Adrenal gland (tissue), 9 donors: ENCODE measurements at regions not wholly inside any gene's neighbourhood (a gene's known extent, or its start where the extent isn't known, plus 50 kb on each side); places are given as distances from the start of the nearest gene placed in this dataset.

ENCODE experiments used
- DNase-seq, 7 donors: peaks; one replicate each; pipeline ENCODE4 v3.0.0-alpha.2; 2019 to 2020
- H3K27ac ChIP-seq, 5 donors: fragments of 200-600 bp; sonication (generic) in 4 of 5; 1 replicate in 3 of 5; 2 replicates in 2 of 5; pipeline versions ENCODE4 v1.5.1 to v1.8.0; 2016 to 2020; ENCODE audit warnings: mild to moderate bottlenecking in 1 of 5
- H3K27me3 ChIP-seq: fragments of 200-600 bp; 2 replicates; pipeline ENCODE4 v1.8.0; 2021
- H3K36me3 ChIP-seq, 2 donors: fragments of 200-600 bp; replicated peaks in 1 of 2; 1 replicate in 1 of 2; 2 replicates in 1 of 2; pipeline versions ENCODE4 v1.5.1 to v1.8.0; 2018 to 2022
- H3K4me1 ChIP-seq, 2 donors: fragments of 200-600 bp; replicated peaks in 1 of 2; 1 replicate in 1 of 2; 2 replicates in 1 of 2; pipeline versions ENCODE4 v1.5.1 to v1.8.0; 2018 to 2021
- H3K4me3 ChIP-seq, 4 donors: fragments of 200-600 bp; sonication (generic) in 3 of 4; one replicate each; pipeline ENCODE4 v1.5.1; 2016 to 2018
- H3K9me3 ChIP-seq, 3 donors: fragments of 200-600 bp; sonication (generic) in 1 of 3; replicated peaks in 1 of 3; 1 replicate in 2 of 3; 2 replicates in 1 of 3; pipeline versions ENCODE4 v1.5.1 to v1.8.0; 2016 to 2021
- POLR2A ChIP-seq, 2 donors: fragments of 450-650 bp; IDR thresholded peaks; one replicate each; pipeline ENCODE4 v1.6.1; 2017; ENCODE audit warnings: antibody characterized with exemption in 2 of 2, mild to moderate bottlenecking in 2 of 2, moderate library complexity in 1 of 2
- WGBS, 4 donors: extraction: QIAGEN DNeasy Blood & Tissue Kit in 2 of 4; methylation state at CpG; one replicate each; pipeline versions ENCODE4 v1.1.5 to v1.1.7; 2013 to 2017; 5-methylcytosine and 5-hydroxymethylcytosine counted together
- intact Hi-C, 2 donors: fragments of 100-400 bp; cut with DNase I; formaldehyde crosslinking; loops; one replicate each; pipeline versions ENCODE4 v1.14.1 to v1.15.0; 2022 to 2023
- TF ChIP-seq, protein P1 (sequence below), 6 experiments: fragments of 450-650 bp in 4 of 6; fragments of 200-600 bp in 2 of 6; sonication (generic) in 1 of 6; IDR thresholded peaks; 1 replicate in 5 of 6; 2 replicates in 1 of 6; pipeline versions ENCODE4 v1.5.1 to v1.8.0; 2016 to 2021; ENCODE audit warnings: antibody characterized with exemption in 6 of 6, mild to moderate bottlenecking in 2 of 6, moderate library complexity in 1 of 6
- donor health status: healthy with polysubstance abuse.
- donor health status: Bipolar disorder and iron deficiency.
- donor health status: DM: yes; HTN: yes; CAD: no.
- donor health status: DM: no; HTN: no; CAD: no.
- donor health status: DM: no; HTN: no; CAD: no.

DNA sequence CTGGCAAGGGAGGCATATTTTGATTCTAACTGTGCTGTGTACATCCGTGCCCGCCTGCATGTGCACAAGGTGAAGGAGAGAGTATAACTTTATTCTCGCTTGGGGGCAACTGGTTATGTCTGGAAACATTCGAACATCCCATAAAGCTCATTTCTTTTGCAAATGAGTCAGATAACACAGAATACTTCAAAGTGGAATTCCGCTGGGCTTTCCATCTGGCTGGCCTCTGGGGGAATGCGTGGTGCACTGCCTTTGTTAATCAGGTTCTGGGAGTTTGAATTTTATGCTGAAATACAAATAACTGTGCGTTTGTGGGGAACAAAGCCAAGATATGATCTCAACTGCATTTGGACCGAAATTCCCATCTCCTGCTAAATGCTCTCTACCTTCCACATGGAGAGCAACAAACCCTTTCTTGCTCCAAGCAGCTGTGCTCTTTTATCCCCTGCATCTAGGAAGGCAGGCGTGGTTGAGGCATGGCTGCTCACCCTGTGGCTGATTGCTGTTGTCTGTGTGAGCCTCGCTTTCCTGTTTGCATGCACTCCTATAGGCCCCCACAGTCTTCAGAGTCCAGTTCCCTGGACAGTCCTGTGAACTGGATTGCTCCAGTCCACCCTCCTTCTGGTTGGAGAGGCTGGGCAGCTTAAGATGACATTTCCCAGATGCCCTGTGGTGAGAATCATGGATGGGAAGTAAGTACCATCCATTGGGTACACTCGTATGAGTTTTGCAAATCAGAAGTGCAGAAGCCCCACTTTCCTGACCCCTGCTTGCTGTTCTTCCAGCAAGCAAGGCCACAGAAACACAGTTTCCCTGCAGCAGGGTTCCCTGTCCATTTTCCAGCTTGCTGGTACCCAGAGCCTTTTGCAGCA is 82.9 kb upstream of the ALDH1B1 start:
- H3K4me1 ChIP-seq = no peaks in the 10 kb centered on the region
- TF ChIP-seq POLR2A (IDR thresholded peaks at IDR 0.05) = no peak
- TF ChIP-seq, protein P1, sequence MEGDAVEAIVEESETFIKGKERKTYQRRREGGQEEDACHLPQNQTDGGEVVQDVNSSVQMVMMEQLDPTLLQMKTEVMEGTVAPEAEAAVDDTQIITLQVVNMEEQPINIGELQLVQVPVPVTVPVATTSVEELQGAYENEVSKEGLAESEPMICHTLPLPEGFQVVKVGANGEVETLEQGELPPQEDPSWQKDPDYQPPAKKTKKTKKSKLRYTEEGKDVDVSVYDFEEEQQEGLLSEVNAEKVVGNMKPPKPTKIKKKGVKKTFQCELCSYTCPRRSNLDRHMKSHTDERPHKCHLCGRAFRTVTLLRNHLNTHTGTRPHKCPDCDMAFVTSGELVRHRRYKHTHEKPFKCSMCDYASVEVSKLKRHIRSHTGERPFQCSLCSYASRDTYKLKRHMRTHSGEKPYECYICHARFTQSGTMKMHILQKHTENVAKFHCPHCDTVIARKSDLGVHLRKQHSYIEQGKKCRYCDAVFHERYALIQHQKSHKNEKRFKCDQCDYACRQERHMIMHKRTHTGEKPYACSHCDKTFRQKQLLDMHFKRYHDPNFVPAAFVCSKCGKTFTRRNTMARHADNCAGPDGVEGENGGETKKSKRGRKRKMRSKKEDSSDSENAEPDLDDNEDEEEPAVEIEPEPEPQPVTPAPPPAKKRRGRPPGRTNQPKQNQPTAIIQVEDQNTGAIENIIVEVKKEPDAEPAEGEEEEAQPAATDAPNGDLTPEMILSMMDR (IDR thresholded peaks at IDR 0.05) = no peak
- H3K36me3 ChIP-seq = no peaks in the 10 kb centered on the region
- DNase-seq = no peak
- H3K27ac ChIP-seq = no peak overlapping the region
- H3K4me3 ChIP-seq = no peak overlapping the region
- H3K27me3 ChIP-seq = peaks cover 6% of the 10 kb centered on the region
- H3K9me3 ChIP-seq = no peaks in the 10 kb centered on the region
- 58 to 67% (median 62%) methylated on average over 10 to 11 of the region's 11 CpGs for WGBS, 4 donors
- intact Hi-C loops = no loop called here

DNA sequence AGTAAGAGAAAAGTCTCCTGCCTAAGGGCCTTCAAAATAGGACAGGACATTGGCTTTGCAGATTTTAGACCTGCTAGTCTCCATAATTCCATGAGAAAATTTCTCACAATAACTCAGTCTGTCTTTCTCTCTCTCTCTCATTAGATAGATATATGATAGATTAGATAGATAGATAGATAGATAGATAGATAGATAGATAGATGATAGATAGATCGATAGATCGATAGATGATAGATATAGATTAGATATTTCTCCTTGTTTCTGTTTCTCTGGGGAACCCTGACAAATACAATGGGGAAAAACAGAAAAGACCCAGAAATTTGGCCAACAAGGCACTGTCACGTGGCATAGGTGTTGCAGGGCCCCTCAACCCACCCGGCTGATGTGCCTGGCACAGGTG is 84.4 kb upstream of the ALDH1B1 start:
- H3K4me1 ChIP-seq = no peaks in the 10 kb centered on the region
- H3K27ac ChIP-seq = no peak overlapping the region
- H3K27me3 ChIP-seq = peaks cover 6% of the 10 kb centered on the region
- no peak overlapping the region for H3K4me3 ChIP-seq
- no peak for DNase-seq
- no peaks in the 10 kb centered on the region for H3K9me3 ChIP-seq
- 90 to 97% (median 94%) methylated on average over 4 of the region's 4 CpGs for WGBS, 4 donors
- H3K36me3 ChIP-seq = no peaks in the 10 kb centered on the region
- intact Hi-C loops = no loop called here
- TF ChIP-seq, protein P1 (IDR thresholded peaks at IDR 0.05) = no peak
- TF ChIP-seq POLR2A (IDR thresholded peaks at IDR 0.05) = no peak

DNA sequence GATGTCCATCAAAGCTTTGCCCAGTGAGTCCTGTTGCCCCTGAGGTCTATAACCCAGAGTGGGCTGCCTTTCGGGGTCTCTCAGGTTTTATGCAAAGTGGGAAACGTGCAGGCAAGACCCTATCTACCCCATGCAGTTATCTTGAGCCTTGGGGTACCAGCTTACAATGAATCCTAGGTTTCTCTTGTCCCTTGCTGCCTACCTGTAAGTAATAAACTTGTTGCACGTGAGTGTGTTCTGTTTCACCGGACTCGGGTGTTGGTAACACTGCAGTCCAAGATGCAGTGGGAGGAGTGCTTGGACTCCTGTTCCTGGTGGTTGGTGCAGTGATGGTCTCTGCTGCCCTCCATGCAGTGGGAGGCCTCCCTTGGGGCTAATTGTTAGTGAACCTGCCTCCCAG is 85.6 kb upstream of the ALDH1B1 start:
- H3K4me1 ChIP-seq = no peaks in the 10 kb centered on the region
- no peaks in the 10 kb centered on the region for H3K36me3 ChIP-seq
- no peak overlapping the region for H3K27ac ChIP-seq
- H3K9me3 ChIP-seq = no peaks in the 10 kb centered on the region
- no peak overlapping the region for H3K4me3 ChIP-seq
- intact Hi-C loops = no loop called here
- 87 to 100% (median 92%) methylated on average over 4 to 5 of the region's 5 CpGs for WGBS, 4 donors
- peaks cover 6% of the 10 kb centered on the region for H3K27me3 ChIP-seq
- TF ChIP-seq POLR2A (IDR thresholded peaks at IDR 0.05) = no peak
- TF ChIP-seq, protein P1 (IDR thresholded peaks at IDR 0.05) = no peak
- no peak for DNase-seq

DNA sequence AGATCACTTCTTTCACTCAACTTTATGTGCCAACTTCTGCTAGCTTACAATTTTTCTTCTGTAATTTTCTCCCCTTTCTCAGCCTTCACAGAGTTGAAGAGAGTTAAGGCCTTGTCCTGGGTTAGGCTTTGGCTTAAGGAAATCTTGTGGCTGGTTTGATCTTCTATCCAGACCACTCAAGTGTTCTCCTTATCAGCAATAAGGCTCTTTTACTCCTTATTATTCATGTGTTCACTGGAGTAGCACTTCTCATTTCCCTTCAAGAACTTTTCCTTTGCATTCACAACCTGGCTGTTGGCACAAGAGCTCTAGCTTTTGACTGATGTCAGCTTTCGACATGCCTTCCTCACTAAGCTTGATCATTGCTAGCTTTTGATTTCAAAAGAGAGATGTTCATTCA is 86.9 kb upstream of the ALDH1B1 start:
- no peak for DNase-seq
- WGBS, 4 donors = 93 to 100% (median 97%) methylated on average over 1 of the region's 1 CpG
- Histone ChIP-seq H3K36me3 (no peaks in the 10 kb centered on the region), H3K9me3 (no peaks in the 10 kb centered on the region), H3K27ac (no peak overlapping the region), H3K4me1 (no peaks in the 10 kb centered on the region), H3K4me3 (no peak overlapping the region), H3K27me3 (no peaks in the 10 kb centered on the region)
- TF ChIP-seq, protein P1 (IDR thresholded peaks at IDR 0.05) = no peak
- no peak for TF ChIP-seq POLR2A (IDR thresholded peaks at IDR 0.05)
- intact Hi-C loops = no loop called here
